ENCODE measurements at regions not wholly inside any gene's neighbourhood (a gene's known extent, or its start where the extent isn't known, plus 50 kb on each side); places are given as distances from the start of the nearest gene placed in this dataset.

DNA sequence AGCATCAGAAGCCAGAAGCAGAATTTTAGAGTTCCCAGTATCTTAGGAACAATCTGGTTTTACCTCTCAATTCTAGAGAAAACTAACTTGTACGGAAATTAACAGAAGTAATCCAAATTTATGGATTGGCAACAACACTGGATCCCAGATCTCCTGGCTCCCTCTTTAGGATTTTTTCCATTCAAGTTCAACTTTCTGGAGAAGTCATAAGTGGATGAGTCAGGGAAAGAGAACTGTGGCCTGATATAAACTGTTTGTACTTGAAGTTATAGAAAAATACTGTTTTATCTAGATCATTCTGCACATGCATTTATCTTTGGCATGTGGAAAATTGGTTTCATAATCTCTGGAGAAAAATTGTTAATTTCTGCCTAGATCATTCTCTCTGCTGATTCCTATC lies 380.4 kb downstream of the PCDH7 start:
- Histone ChIP-seq H3K9ac (ENCODE audit: insufficient read length, low read depth) (no peak overlapping the region), H3K4me1 (ENCODE audit: insufficient read depth, insufficient read length) (no peaks in the 10 kb centered on the region), H3K27me3 (ENCODE audit: insufficient read depth, insufficient read length) (no peaks in the 10 kb centered on the region), H3K9me3 (ENCODE audit: insufficient read depth, low read length) (no peaks in the 10 kb centered on the region), H3K36me3 (ENCODE audit: insufficient read depth, insufficient read length, low read length) (no peaks in the 10 kb centered on the region), H3K4me3 (ENCODE audit: insufficient read length, low read depth) (no peak overlapping the region)
- no peak for DNase-seq (ENCODE audit: low read depth, low spot score)
- no peak for TF ChIP-seq SUZ12 (IDR thresholded peaks at IDR 0.05; ENCODE audit: extremely low read depth, insufficient read depth, insufficient read length)
- TF ChIP-seq YY1 (IDR thresholded peaks at IDR 0.05; ENCODE audit: insufficient read depth, insufficient read length) = no peak
- no peak for TF ChIP-seq ZNF274 (IDR thresholded peaks at IDR 0.05; ENCODE audit: low read depth, low read length)

DNA sequence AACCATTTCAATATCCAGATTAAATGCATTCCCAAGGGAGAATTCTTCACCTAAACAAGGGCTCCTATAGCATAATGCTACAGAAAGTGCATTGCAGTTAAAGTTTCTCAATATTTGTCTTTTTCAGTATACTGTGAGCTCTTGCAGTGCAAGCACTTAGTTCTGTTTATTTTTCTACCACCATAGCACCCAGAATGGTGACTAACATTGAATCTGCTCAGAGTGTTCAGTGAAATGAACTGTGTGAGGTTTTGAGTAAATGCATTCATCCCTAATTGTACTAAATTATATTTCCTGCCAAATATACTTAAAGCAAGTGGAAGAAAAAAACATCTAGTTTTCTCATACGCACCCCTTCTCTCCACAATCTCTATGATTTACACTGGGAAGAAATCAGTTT lies 383.9 kb downstream of the PCDH7 start:
- Histone ChIP-seq H3K4me1 (ENCODE audit: insufficient read depth, insufficient read length) (no peaks in the 10 kb centered on the region), H3K9ac (ENCODE audit: insufficient read length, low read depth) (no peak overlapping the region), H3K36me3 (ENCODE audit: insufficient read depth, insufficient read length, low read length) (no peaks in the 10 kb centered on the region), H3K4me3 (ENCODE audit: insufficient read length, low read depth) (no peak overlapping the region), H3K27me3 (ENCODE audit: insufficient read depth, insufficient read length) (no peaks in the 10 kb centered on the region), H3K9me3 (ENCODE audit: insufficient read depth, low read length) (no peaks in the 10 kb centered on the region)
- TF ChIP-seq SUZ12 (IDR thresholded peaks at IDR 0.05; ENCODE audit: extremely low read depth, insufficient read depth, insufficient read length) (no peak), YY1 (IDR thresholded peaks at IDR 0.05; ENCODE audit: insufficient read depth, insufficient read length) (no peak), ZNF274 (IDR thresholded peaks at IDR 0.05; ENCODE audit: low read depth, low read length) (no peak)
- no peak for DNase-seq (ENCODE audit: low read depth, low spot score)

DNA sequence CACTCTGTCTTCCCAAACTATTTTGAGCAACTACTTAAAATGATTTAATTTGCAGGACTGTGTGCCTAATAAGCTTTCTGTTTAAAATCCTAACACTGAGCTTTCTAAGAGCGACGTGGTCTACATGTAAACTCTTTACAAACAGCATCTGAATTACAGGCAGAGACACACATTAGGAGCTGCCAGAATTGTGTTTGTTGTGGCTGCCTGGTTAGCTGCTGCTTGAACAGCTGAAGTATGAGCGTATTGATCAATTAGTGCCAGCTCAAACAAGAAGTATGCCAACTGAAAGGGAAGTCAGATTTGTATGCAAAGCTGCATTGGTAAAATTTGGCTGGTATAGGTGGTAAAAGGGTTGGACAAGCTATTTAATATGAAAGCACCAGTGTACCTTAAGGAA lies 384.4 kb downstream of the PCDH7 start:
- TF ChIP-seq ZNF274 (IDR thresholded peaks at IDR 0.05; ENCODE audit: low read depth, low read length) = no peak
- TF ChIP-seq SUZ12 (IDR thresholded peaks at IDR 0.05; ENCODE audit: extremely low read depth, insufficient read depth, insufficient read length) = no peak
- TF ChIP-seq YY1 (IDR thresholded peaks at IDR 0.05; ENCODE audit: insufficient read depth, insufficient read length) = no peak
- Histone ChIP-seq H3K9ac (ENCODE audit: insufficient read length, low read depth) (no peak overlapping the region), H3K4me1 (ENCODE audit: insufficient read depth, insufficient read length) (no peaks in the 10 kb centered on the region), H3K27me3 (ENCODE audit: insufficient read depth, insufficient read length) (no peaks in the 10 kb centered on the region), H3K4me3 (ENCODE audit: insufficient read length, low read depth) (no peak overlapping the region), H3K9me3 (ENCODE audit: insufficient read depth, low read length) (no peaks in the 10 kb centered on the region), H3K36me3 (ENCODE audit: insufficient read depth, insufficient read length, low read length) (no peaks in the 10 kb centered on the region)
- DNase-seq (ENCODE audit: low read depth, low spot score) = no peak

DNA sequence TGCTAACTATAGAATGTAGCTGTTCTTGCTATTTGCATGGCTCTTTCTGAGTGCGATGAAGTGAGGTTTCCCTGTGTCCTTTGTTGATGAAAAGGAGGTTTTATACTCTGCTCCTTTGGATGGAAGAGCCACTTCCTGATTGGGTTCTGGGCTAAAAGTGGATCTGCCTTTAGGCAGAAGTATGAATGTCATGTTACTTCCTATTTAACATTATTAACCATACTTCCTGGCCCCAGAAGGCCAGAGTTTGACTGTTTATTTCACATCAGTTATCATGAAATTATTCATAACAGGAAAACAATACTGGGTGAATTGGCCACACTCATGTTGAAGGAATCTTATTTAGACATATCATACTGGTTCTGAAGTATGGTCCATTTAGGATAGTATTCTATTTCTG lies 386.2 kb downstream of the PCDH7 start:
- Histone ChIP-seq H3K9ac (ENCODE audit: insufficient read length, low read depth) (no peak overlapping the region), H3K36me3 (ENCODE audit: insufficient read depth, insufficient read length, low read length) (no peaks in the 10 kb centered on the region), H3K4me1 (ENCODE audit: insufficient read depth, insufficient read length) (no peaks in the 10 kb centered on the region), H3K4me3 (ENCODE audit: insufficient read length, low read depth) (no peak overlapping the region), H3K27me3 (ENCODE audit: insufficient read depth, insufficient read length) (no peaks in the 10 kb centered on the region), H3K9me3 (ENCODE audit: insufficient read depth, low read length) (no peaks in the 10 kb centered on the region)
- no peak for TF ChIP-seq SUZ12 (IDR thresholded peaks at IDR 0.05; ENCODE audit: extremely low read depth, insufficient read depth, insufficient read length)
- TF ChIP-seq YY1 (IDR thresholded peaks at IDR 0.05; ENCODE audit: insufficient read depth, insufficient read length) = no peak
- no peak for TF ChIP-seq ZNF274 (IDR thresholded peaks at IDR 0.05; ENCODE audit: low read depth, low read length)
- no peak for DNase-seq (ENCODE audit: low read depth, low spot score)

DNA sequence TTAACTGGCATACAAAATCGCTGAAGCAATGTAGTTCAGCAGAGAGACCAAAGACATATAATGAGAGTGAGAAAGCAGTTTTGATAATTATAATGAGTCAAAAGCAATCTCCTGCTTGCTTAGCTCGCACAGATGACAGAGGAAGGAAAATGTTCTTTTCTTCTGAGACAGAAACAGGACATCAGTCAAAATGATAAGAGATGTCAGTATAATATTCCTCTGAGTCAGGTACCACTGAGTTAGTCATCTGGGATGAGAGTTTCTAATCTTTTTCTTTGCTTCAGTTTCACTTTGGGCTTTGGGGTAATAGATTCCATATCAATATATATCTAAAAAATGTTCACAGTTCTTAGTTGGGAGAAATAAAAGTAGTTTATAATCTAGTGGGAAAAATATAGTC lies 387.2 kb downstream of the PCDH7 start:
- no peak overlapping the region for H3K9ac ChIP-seq (ENCODE audit: insufficient read length, low read depth)
- no peaks in the 10 kb centered on the region for H3K4me1 ChIP-seq (ENCODE audit: insufficient read depth, insufficient read length)
- no peaks in the 10 kb centered on the region for H3K27me3 ChIP-seq (ENCODE audit: insufficient read depth, insufficient read length)
- TF ChIP-seq YY1 (IDR thresholded peaks at IDR 0.05; ENCODE audit: insufficient read depth, insufficient read length) = no peak
- no peak for TF ChIP-seq ZNF274 (IDR thresholded peaks at IDR 0.05; ENCODE audit: low read depth, low read length)
- no peak for TF ChIP-seq SUZ12 (IDR thresholded peaks at IDR 0.05; ENCODE audit: extremely low read depth, insufficient read depth, insufficient read length)
- no peak for DNase-seq (ENCODE audit: low read depth, low spot score)
- H3K9me3 ChIP-seq (ENCODE audit: insufficient read depth, low read length) = no peaks in the 10 kb centered on the region
- no peaks in the 10 kb centered on the region for H3K36me3 ChIP-seq (ENCODE audit: insufficient read depth, insufficient read length, low read length)
- H3K4me3 ChIP-seq (ENCODE audit: insufficient read length, low read depth) = no peak overlapping the region

DNA sequence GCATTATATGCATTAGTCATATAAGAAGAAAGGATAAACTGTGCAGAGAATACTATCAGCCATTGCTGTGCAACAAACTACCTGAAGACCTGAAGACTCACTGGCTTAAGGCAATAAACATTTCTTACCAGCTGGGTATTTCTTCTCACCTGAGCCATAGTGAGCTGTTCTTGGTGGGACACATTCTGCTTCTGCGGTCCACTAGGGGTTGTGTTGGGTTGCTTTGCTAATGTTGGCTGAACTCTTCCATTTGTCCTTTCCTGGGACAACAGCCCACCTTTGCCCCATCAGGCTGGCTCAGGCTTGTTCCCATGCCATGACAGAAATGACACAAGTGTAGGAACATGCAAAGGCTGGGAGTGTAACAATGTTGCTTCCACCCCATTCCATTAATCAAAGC lies 388.6 kb downstream of the PCDH7 start:
- Histone ChIP-seq H3K36me3 (ENCODE audit: insufficient read depth, insufficient read length, low read length) (no peaks in the 10 kb centered on the region), H3K4me1 (ENCODE audit: insufficient read depth, insufficient read length) (no peaks in the 10 kb centered on the region), H3K9ac (ENCODE audit: insufficient read length, low read depth) (no peak overlapping the region), H3K27me3 (ENCODE audit: insufficient read depth, insufficient read length) (no peaks in the 10 kb centered on the region), H3K9me3 (ENCODE audit: insufficient read depth, low read length) (no peaks in the 10 kb centered on the region), H3K4me3 (ENCODE audit: insufficient read length, low read depth) (no peak overlapping the region)
- no peak for DNase-seq (ENCODE audit: low read depth, low spot score)
- TF ChIP-seq ZNF274 (IDR thresholded peaks at IDR 0.05; ENCODE audit: low read depth, low read length) = no peak
- TF ChIP-seq SUZ12 (IDR thresholded peaks at IDR 0.05; ENCODE audit: extremely low read depth, insufficient read depth, insufficient read length) = no peak
- no peak for TF ChIP-seq YY1 (IDR thresholded peaks at IDR 0.05; ENCODE audit: insufficient read depth, insufficient read length)

DNA sequence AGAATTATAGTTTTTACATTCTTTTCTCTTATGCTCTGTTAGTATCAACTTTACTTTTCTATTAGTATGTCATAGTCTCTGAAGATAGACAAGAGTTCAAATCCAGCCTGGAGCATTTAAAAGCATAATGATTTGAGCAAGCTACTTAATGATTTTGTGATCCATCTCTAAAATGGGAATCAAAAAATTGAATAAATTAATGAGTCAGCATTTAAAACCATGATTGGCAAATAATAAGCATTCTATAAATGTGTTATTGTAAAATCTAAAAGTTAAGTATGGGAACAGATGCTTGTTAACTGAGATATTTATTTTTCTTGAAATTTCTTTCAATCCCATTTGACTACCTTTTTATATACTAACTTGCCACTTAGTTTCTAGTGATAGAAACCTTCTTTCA lies 391.6 kb downstream of the PCDH7 start:
- no peak overlapping the region for H3K4me3 ChIP-seq (ENCODE audit: insufficient read length, low read depth)
- no peaks in the 10 kb centered on the region for H3K36me3 ChIP-seq (ENCODE audit: insufficient read depth, insufficient read length, low read length)
- no peak for DNase-seq (ENCODE audit: low read depth, low spot score)
- no peak overlapping the region for H3K9ac ChIP-seq (ENCODE audit: insufficient read length, low read depth)
- TF ChIP-seq SUZ12 (IDR thresholded peaks at IDR 0.05; ENCODE audit: extremely low read depth, insufficient read depth, insufficient read length) (no peak), ZNF274 (IDR thresholded peaks at IDR 0.05; ENCODE audit: low read depth, low read length) (no peak), YY1 (IDR thresholded peaks at IDR 0.05; ENCODE audit: insufficient read depth, insufficient read length) (no peak)
- H3K27me3 ChIP-seq (ENCODE audit: insufficient read depth, insufficient read length) = no peaks in the 10 kb centered on the region
- H3K9me3 ChIP-seq (ENCODE audit: insufficient read depth, low read length) = no peaks in the 10 kb centered on the region
- H3K4me1 ChIP-seq (ENCODE audit: insufficient read depth, insufficient read length) = no peaks in the 10 kb centered on the region

DNA sequence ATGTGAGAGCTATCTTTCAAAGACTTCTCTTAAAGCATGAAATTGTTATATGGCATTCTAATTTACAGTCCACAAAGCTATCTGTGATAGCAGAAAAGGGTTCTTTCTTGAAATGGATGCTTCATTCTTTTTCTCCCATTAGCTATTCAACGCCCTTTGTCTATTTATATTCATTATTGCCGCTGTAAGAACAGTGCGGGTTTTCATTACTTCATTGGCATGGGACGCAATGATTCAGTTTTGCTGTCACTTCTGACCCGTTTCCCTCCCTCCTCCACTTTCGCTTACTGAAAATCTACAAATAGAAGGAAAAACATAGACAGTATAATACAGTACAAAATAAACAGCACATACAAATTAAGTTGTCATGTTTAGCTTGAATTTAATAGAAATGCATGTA lies 394.6 kb downstream of the PCDH7 start:
- no peaks in the 10 kb centered on the region for H3K27me3 ChIP-seq (ENCODE audit: insufficient read depth, insufficient read length)
- no peak overlapping the region for H3K9ac ChIP-seq (ENCODE audit: insufficient read length, low read depth)
- no peaks in the 10 kb centered on the region for H3K9me3 ChIP-seq (ENCODE audit: insufficient read depth, low read length)
- no peak for DNase-seq (ENCODE audit: low read depth, low spot score)
- no peak overlapping the region for H3K4me3 ChIP-seq (ENCODE audit: insufficient read length, low read depth)
- TF ChIP-seq YY1 (IDR thresholded peaks at IDR 0.05; ENCODE audit: insufficient read depth, insufficient read length) (no peak), ZNF274 (IDR thresholded peaks at IDR 0.05; ENCODE audit: low read depth, low read length) (no peak), SUZ12 (IDR thresholded peaks at IDR 0.05; ENCODE audit: extremely low read depth, insufficient read depth, insufficient read length) (no peak)
- H3K36me3 ChIP-seq (ENCODE audit: insufficient read depth, insufficient read length, low read length) = no peaks in the 10 kb centered on the region
- H3K4me1 ChIP-seq (ENCODE audit: insufficient read depth, insufficient read length) = no peaks in the 10 kb centered on the region

Data from NT2/D1 (cell line).